HL-60 (cell line): ENCODE measurements at regions not wholly inside any gene's neighbourhood (a gene's known extent, or its start where the extent isn't known, plus 50 kb on each side); places are given as distances from the start of the nearest gene placed in this dataset.

Source experiments
- DNase-seq, 2 experiments: peaks; one replicate each; pipeline ENCODE4 v3.0.0-alpha.2; 2010 to 2020; ENCODE audit warnings: low read depth in 1 of 2, low spot score in 1 of 2
- H3K27ac ChIP-seq: fragments of 250-450 bp; sonication (Bioruptor Pico); replicated peaks from 2 replicates; pipeline ENCODE4 v1.5.1; 2020; ENCODE audit warnings: mild to moderate bottlenecking, moderate library complexity
- H3K27me3 ChIP-seq: fragments of 250-450 bp; sonication (Bioruptor Pico); 2 replicates; pipeline ENCODE4 v1.5.1; 2021; ENCODE audit warnings: mild to moderate bottlenecking, moderate library complexity; ENCODE audit not compliant: insufficient read depth, poor library complexity, severe bottlenecking
- H3K4me3 ChIP-seq: replicated peaks from 2 replicates; pipeline ENCODE4 v1.5.1; 2011; ENCODE audit warnings: mild to moderate bottlenecking, control low read depth, low read length; ENCODE audit not compliant: insufficient read depth
- CTCF ChIP-seq: IDR thresholded peaks from one replicate; pipeline ENCODE4 v1.5.1; 2011; ENCODE audit warnings: low read length, control low read depth, inconsistent platforms; ENCODE audit not compliant: insufficient read depth
- GABPA ChIP-seq: IDR thresholded peaks from 2 replicates; pipeline ENCODE4 v1.6.1; 2012; ENCODE audit warnings: low read depth
- POLR2AphosphoS5 ChIP-seq: IDR thresholded peaks from 2 replicates; pipeline ENCODE4 v1.6.1; 2012; ENCODE audit warnings: low read depth
- REST ChIP-seq: IDR thresholded peaks from 2 replicates; pipeline ENCODE4 v1.6.1; 2012; ENCODE audit warnings: low read depth; ENCODE audit not compliant: insufficient replicate concordance
- SPI1 ChIP-seq: IDR thresholded peaks from 2 replicates; pipeline ENCODE4 v1.6.1; 2012; ENCODE audit warnings: low read depth, mild to moderate bottlenecking, borderline replicate concordance

- H3K27me3 ChIP-seq = no peaks in the 10 kb centered on the region
- no peak for DNase-seq
- no peak overlapping the region for H3K4me3 ChIP-seq
- H3K27ac ChIP-seq = no peak overlapping the region
- TF ChIP-seq CTCF (no peak), SPI1 (no peak), POLR2AphosphoS5 (no peak), GABPA (no peak), REST (no peak)
Observed at GRCh38 chr18:38633333-38633732, 1067.7 kb upstream of the CELF4 start.

GRCh38 chr18:38619129-38619528, 1053.5 kb upstream of the CELF4 start:
- Histone ChIP-seq H3K27ac (no peak overlapping the region), H3K27me3 (no peaks in the 10 kb centered on the region), H3K4me3 (no peak overlapping the region)
- no peak for TF ChIP-seq REST
- no peak for TF ChIP-seq SPI1
- no peak for TF ChIP-seq POLR2AphosphoS5
- no peak for TF ChIP-seq GABPA
- TF ChIP-seq CTCF = no peak
- DNase-seq = no peak

GRCh38 chr18:38616306-38616705, 1050.7 kb upstream of the CELF4 start:
- Histone ChIP-seq H3K4me3 (no peak overlapping the region), H3K27me3 (no peaks in the 10 kb centered on the region), H3K27ac (no peak overlapping the region)
- DNase-seq = no peak
- no peak for TF ChIP-seq CTCF
- no peak for TF ChIP-seq SPI1
- no peak for TF ChIP-seq REST
- TF ChIP-seq GABPA = no peak
- no peak for TF ChIP-seq POLR2AphosphoS5
